HS-5 (cell line): ENCODE measurements at regions not wholly inside any gene's neighbourhood (a gene's known extent, or its start where the extent isn't known, plus 50 kb on each side); places are given as distances from the start of the nearest gene placed in this dataset.
"Not testable (repeated sequence)": the region's sequence is repeated elsewhere in the genome, so short reads cannot be mapped to it uniquely, and the experiment has no call there.

Source experiments
- DNase-seq: peaks from one replicate; pipeline ENCODE4 v3.0.0-alpha.2; 2012; ENCODE audit warnings: low read depth

DNA sequence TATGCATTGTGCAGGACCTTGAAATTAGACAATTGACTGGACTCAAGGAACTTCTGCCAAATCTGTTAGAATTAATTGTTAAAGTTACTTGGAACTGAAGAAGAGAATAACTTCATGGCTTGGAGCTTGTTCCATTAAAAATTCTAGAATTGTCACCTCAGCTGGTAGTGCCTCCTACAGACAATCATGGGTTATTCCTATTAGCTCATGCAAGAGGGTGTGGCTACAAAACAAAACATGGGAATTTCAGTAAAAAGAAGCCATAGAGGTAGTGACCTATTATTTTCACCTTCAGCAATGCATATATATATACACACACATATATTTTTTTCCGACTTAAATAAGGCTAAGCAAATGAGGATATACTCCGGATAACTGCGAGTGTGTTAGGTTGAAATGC lies 181.9 kb upstream of the DTNA start:
- DNase-seq, result no peak

- no peak for DNase-seq
Measured at GRCh38 chr18:34529358-34530335, 180.5 kb upstream of the DTNA start.

GRCh38 chr18:34531110-34531509 lies 179.0 kb upstream of the DTNA start:
- no peak for DNase-seq

DNA sequence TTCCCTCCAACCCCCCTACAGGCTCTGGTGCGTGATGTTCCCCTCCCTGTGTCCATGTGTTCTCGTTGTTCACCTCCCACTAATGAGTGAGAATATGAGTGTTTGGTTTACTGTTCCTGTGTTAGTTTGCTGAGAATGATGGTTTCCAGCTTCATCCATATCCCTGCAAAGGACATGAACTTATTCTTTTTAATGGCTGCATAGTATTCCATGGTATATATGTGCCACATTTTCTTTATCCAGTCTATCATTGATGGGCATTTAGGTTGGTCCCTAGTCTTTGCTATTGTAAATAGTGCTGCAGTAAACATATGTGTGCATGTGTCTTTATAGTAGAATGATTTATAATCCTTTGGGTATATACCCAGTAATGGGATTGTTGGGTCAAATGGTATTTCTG lies 175.5 kb upstream of the DTNA start:
- DNase-seq, result not testable (repeated sequence)

DNA sequence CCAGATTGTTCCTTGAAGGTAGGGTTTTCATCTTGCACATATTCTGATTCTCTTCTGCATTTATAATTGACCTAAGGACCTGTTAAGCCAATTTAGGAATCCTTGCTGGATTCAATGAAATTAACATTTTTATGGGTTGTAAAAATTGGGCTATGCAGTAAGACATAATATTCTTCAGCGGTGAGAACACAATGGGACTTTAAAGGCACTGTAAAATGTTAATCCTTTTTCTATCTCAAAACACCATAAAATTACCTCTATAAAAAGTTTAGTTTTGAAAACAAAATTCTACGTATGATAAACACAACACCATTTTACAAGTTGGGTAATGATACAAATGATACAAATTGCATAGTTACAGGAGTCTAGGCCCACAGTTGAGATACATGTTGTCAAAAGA lies 169.2 kb upstream of the DTNA start:
- DNase-seq, result no peak

- no peak for DNase-seq
Measured at GRCh38 chr18:34542625-34543024, 167.5 kb upstream of the DTNA start.

GRCh38 chr18:34543356-34543755 lies 166.7 kb upstream of the DTNA start:
- no peak for DNase-seq

DNA sequence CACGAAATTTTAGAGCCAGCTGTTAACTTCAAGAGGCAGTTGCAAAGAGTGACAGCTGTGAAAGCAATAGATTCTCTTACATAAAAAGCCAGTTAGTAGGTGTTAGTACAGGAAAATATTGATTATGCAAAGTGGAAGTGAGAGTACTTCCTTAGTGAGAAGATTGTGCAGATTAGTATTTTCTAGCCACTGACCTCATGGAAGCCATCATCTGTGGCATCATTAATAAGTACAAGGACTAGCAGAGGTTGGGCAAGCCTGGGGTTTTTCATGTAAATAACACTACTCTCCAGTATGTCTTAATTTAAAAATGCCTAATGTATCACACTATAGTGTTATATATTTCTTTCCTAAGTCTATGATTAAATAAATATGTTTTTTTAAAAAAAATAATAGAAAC lies 166.2 kb upstream of the DTNA start:
- DNase-seq, result no peak

DNA sequence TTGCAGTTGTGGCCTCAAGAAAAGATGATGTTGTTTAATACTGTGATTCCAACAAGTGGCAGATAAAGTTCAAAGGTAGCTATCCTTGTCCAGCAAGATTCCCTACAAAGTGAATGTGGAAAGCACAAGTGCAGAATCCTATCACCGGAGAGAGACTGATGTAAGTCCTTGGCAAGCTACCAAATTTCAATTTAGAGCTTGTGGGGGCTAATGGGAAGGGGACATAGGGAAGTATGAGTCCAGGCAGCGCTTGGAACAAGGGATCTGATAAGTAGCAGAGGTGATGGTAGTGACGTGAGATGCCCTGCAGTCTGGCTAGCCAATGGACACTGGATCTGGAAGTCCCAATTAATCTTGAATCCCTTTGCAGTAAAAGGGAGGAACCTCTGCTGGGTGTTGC lies 165.2 kb upstream of the DTNA start:
- DNase-seq, result no peak

DNA sequence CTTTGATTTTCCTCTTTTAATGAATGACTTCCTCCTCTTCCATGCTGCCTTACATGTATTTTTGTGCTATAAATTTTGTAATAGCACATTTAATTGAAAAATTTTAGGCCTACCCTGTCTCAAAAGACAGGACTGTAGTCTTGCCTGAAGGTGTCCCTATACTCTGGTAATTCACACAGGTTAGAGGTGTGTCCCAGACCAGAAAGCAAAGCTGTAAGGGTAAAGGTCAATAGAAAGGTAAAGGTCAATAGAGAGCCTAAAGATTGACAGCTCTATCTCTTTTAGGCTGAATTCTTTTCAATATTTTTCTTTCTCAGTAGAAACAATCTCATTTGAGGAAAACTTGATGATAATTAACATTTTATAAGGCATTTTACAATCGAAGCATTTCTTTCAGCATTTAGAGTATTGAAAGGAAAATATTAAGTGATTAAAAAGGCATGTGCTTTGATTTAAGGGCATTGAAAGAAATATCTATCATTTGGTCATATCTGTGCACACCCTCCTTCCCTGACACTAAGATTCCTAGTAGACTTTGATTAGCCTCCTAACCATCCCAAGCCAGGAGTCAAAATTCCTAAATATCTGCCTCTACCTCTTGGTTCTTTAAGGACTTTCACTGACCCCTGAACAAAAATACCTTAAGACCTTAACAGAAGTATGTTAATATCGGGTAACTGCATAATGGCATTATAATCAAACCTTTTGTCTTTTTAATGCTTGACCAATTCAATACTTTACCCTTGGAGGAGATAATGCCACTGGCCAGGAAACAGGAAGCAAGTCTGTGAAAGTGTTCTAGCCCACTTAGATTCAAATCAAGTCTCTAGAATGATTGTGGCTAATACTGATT lies 161.8 kb upstream of the DTNA start:
- DNase-seq, result no peak

GRCh38 chr18:34548973-34549294 lies 161.2 kb upstream of the DTNA start:
- no peak for DNase-seq

- DNase-seq, result no peak
Measured at GRCh38 chr18:34549367-34549766, 160.7 kb upstream of the DTNA start.

DNA sequence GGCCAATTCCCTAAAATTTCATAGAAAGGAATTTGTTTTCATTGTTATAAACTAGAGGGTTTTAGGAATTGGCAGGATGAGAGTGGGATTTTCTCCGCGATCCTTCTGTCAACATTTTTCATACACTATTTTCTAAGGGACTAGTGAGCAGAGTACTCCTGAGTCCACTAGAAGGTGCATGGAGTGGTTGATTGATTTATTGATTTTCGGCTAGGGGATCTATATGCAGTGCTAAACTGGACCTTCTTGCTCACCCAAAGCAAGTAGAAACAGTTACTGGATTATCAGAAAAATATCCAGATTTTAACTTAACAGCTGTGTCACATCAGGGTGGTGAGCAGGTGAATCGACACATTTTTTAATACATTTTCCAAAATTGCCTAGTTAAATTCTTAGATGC lies 159.9 kb upstream of the DTNA start:
- DNase-seq, result no peak

- DNase-seq, result no peak
Measured at GRCh38 chr18:34550902-34551301, 159.2 kb upstream of the DTNA start.

GRCh38 chr18:34551824-34552223 lies 158.3 kb upstream of the DTNA start:
- no peak for DNase-seq

GRCh38 chr18:34562252-34562870 lies 147.7 kb upstream of the DTNA start:
- DNase-seq, result no peak

DNA sequence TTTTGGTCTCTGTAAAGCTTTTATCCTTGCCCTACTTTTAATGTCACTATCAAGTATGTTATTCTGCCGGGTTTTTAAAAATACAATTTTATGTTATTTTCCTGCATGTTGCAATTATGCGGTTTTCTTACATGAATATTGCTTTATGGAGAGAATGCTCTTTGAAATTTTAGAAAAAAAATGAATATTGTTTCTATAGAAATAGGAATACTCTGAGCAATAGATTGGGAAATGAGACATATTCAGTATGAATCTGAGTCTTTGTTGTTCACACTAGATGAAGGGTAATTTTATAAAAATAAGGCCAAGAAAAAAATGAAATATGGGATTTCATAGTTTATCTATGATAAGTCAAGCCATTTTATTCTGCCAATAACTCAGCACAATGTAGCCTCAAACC lies 142.2 kb upstream of the DTNA start:
- DNase-seq, result no peak

GRCh38 chr18:34576622-34577021 lies 133.5 kb upstream of the DTNA start:
- no peak for DNase-seq

- no peak for DNase-seq
Measured at GRCh38 chr18:34583895-34584294, 126.2 kb upstream of the DTNA start.

DNA sequence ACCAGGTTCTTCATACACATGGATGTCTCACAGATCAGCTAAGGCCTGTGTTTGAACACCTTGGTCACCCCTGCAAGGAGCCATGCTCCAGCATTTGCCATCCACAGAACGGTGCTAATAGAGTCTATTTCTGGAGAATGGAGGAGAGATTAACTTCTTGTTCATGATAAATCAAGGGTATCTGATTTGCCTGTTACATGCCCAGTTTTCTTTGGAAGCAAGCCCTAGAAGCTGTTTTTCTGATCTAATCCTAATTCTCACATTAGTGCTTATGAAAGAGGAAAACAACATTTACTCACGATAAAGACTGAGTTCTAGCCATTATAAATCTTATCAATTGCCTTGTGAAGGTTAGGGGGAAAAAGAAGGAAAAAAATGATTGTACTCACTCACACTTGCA lies 119.6 kb upstream of the DTNA start:
- no peak for DNase-seq

DNA sequence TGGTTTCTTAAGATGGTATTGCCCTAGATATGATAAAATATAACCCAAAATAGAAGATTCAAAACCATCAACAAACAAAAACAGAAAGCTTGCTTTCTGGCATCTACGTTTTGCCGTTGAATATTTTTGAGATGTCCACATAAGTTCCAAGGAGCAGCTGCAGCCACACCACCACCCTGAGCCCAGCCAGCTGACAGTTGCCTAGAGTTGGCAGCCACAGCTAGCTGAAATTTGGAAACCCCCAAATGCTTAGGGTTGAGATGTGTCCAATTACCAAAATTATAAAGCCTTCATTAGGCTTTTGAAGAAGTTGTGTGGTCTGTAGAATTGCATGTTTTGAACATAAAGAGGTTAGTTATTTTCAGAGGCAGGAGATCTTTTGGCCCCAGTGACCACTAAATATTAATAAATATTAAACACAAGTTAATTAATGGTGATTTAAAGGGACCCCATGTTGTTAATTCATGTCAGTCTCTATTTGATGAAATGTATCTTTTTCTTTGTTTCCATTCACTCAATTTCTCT lies 118.1 kb upstream of the DTNA start:
- no peak for DNase-seq

- no peak for DNase-seq
Measured at GRCh38 chr18:34592481-34592880, 117.6 kb upstream of the DTNA start.

DNA sequence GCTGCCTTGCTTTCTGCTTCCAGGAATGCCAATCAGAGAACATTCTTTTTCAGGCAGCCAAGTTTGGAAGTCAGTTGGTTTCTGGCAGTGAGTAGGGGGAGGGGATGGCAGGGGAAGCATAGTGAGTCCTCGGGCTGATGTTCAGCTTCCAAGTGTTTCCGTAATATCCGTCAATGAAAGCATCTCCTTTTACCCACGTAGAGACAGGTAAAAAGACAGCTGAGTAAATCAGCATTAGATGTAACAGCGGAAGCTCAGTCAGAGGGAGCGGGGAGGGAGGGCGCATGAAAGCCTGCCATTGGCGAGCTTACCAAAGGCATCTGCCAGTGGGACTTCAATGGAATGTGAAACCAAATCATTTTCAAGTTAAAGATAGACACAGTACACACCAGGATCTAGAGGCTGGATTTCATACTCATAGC lies 117.1 kb upstream of the DTNA start:
- DNase-seq, result no peak
